ENCODE measurements at regions not wholly inside any gene's neighbourhood (a gene's known extent, or its start where the extent isn't known, plus 50 kb on each side); places are given as distances from the start of the nearest gene placed in this dataset.

DNA sequence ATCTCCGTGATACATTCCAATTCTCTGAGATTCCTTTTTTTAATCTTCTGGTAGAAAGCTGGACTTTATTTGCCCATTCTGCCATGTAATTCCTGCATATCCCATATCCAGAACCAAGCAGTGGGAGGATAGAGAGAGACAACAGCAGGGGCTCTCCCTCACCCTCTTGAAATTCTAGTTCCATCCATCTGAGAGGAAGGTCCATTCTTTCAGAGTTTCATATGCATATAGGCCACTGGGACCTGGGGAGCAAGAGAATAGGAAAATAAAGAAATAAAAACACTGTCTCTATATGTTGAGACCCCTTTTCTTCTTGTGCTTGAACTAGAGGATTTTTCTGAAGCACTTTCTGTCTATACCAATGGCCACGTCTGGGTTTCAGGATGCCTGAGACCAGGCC lies 147.9 kb upstream of the STMND1 start:
- no peak for ATAC-seq
- DNase-seq, result no peak
- Histone ChIP-seq H3K9me3 (no peaks in the 10 kb centered on the region), H3K27me3 (no peaks in the 10 kb centered on the region), H3K36me3 (no peaks in the 10 kb centered on the region), H3K4me3 (no peak overlapping the region), H3K27ac (no peak overlapping the region), H3K4me1 (no peaks in the 10 kb centered on the region)
- intact Hi-C loops (cut with DNase I), result no loop called here
- TF ChIP-seq, protein P1, sequence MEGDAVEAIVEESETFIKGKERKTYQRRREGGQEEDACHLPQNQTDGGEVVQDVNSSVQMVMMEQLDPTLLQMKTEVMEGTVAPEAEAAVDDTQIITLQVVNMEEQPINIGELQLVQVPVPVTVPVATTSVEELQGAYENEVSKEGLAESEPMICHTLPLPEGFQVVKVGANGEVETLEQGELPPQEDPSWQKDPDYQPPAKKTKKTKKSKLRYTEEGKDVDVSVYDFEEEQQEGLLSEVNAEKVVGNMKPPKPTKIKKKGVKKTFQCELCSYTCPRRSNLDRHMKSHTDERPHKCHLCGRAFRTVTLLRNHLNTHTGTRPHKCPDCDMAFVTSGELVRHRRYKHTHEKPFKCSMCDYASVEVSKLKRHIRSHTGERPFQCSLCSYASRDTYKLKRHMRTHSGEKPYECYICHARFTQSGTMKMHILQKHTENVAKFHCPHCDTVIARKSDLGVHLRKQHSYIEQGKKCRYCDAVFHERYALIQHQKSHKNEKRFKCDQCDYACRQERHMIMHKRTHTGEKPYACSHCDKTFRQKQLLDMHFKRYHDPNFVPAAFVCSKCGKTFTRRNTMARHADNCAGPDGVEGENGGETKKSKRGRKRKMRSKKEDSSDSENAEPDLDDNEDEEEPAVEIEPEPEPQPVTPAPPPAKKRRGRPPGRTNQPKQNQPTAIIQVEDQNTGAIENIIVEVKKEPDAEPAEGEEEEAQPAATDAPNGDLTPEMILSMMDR (IDR thresholded peaks at IDR 0.05), result no peak

DNA sequence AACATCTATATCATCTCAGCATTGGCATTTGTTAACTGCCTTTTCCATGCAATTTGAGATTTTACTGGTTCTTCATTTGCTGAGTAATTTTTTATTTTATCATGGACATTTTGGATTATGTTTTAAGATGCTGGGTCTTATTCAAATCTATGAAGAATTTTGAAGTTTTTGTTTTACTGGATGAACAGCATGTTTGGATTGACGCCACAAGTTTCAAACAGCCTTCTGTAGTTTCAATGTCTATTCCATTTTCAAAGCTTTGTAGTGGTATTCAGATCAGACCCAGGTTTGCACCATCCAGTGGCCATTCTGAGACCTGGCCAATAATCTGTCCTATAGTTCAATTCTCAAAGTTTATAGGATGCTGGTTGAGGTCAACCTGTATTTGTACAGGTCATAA lies 148.4 kb upstream of the STMND1 start:
- no peak overlapping the region for H3K27ac ChIP-seq
- no peaks in the 10 kb centered on the region for H3K4me1 ChIP-seq
- no peaks in the 10 kb centered on the region for H3K9me3 ChIP-seq
- no peaks in the 10 kb centered on the region for H3K36me3 ChIP-seq
- intact Hi-C loops (cut with DNase I), result no loop called here
- H3K27me3 ChIP-seq, result no peaks in the 10 kb centered on the region
- TF ChIP-seq, protein P1 (IDR thresholded peaks at IDR 0.05), result no peak
- DNase-seq (no peak), ATAC-seq (no peak)
- H3K4me3 ChIP-seq, result no peak overlapping the region

DNA sequence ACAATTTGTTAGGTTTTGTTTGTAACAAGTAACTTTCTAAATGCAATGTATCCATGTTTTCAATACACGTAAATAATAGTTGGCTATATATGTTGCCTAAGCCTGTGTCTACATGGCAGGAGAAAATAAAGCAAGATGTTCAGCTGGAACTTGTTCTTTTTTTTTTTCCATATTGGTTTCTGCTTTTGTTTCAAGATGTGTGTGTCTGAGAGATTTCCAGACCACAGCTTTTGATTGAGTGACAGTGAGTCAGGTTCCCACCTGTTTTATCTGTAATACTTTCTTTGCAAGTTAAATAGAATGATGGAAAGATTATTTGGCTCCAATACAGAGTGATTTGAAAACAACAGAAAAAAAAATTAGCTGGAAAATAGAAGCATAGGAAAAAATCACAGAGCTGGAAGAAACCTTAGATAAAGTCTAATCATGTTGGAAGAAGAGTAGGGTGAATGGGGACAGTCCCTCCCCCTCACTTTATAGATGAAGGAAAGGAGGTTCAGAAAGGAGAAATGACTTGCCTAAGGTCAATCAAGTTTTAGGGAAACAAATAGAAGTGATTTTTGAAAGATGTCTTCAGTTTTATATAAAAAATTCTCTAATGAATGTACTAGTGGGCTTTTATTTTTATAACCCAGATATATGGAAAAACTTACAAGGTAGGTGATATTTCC lies 150.9 kb upstream of the STMND1 start:
- DNase-seq, result no peak
- TF ChIP-seq, protein P1 (IDR thresholded peaks at IDR 0.05), result no peak
- Histone ChIP-seq H3K9me3 (no peaks in the 10 kb centered on the region), H3K4me1 (peaks cover 6% of the 10 kb centered on the region), H3K4me3 (no peak overlapping the region), H3K27ac (no peak overlapping the region), H3K27me3 (no peaks in the 10 kb centered on the region), H3K36me3 (no peaks in the 10 kb centered on the region)
- intact Hi-C loops (cut with DNase I), result no loop called here
- ATAC-seq, result no peak

DNA sequence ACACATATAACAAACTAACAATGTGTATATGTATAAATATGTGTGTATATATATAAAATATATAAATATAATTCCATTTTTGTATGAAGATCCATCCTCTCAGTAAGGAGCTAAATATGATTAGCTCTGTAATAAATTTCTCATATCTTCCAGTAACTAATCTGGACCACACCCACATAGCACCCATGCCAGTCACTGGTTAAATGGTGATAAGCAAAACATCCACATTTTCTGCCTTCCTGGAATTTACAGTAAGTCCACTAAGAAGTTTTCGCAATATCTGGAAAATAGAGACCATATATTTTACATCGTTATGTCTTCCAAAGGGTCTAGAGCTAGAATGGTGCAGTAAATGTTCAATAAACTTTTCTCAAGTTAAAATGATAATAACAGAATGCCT lies 151.5 kb upstream of the STMND1 start:
- DNase-seq (no peak), ATAC-seq (no peak)

DNA sequence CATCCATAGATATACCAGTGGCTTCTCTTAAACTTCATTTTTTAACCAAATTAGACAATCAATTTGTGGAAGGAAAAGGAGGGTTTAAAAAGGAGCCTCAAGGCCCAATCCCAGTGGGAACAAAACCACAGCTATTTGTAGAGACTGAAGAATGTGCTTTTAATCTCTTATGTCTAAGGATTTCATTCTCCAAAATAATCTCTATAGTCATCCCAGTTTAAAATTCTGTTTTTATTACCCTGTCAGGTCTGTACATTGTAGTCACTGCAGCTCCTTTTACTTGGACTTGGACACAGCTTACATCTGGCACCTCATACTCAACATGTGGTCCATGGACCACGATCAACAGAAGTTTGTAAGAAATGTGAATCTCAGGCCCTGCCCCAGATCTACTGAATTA lies 152.1 kb upstream of the STMND1 start:
- Histone ChIP-seq H3K36me3 (no peaks in the 10 kb centered on the region), H3K9me3 (no peaks in the 10 kb centered on the region), H3K4me3 (no peak overlapping the region), H3K27me3 (no peaks in the 10 kb centered on the region), H3K27ac (no peak overlapping the region), H3K4me1 (peaks cover 6% of the 10 kb centered on the region)
- intact Hi-C loops (cut with DNase I), result no loop called here
- TF ChIP-seq, protein P1 (IDR thresholded peaks at IDR 0.05), result no peak
- ATAC-seq (no peak), DNase-seq (no peak)

More for the DNA sequence above, 151.5 kb upstream of the STMND1 start:
- TF ChIP-seq, protein P1 (IDR thresholded peaks at IDR 0.05), result no peak
- Histone ChIP-seq H3K36me3 (no peaks in the 10 kb centered on the region), H3K4me1 (peaks cover 6% of the 10 kb centered on the region), H3K9me3 (no peaks in the 10 kb centered on the region), H3K27ac (no peak overlapping the region), H3K4me3 (no peak overlapping the region), H3K27me3 (no peaks in the 10 kb centered on the region)
- intact Hi-C loops (cut with DNase I), result no loop called here

DNA sequence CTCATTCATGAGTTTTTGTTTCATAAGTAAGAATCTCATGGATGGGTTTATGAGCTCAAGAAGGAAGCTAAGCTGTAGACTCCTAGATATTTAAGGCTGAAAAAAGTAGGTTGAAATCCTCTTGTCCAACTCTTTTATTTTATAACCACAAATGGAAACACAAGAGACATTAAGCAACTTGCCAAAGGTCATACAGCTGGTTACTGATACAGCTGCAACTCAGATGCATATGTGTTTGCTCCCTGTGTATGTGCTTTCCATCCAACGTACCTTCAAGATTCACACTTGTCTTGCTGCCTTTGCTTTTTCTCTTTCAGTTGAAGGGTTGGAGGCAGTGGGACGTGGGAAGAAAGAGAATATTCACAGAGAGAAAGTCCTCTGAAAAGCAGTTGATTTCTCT lies 153.5 kb upstream of the STMND1 start:
- TF ChIP-seq, protein P1 (IDR thresholded peaks at IDR 0.05), result no peak
- no peak overlapping the region for H3K4me3 ChIP-seq
- H3K36me3 ChIP-seq, result no peaks in the 10 kb centered on the region
- H3K9me3 ChIP-seq, result no peaks in the 10 kb centered on the region
- H3K27ac ChIP-seq, result peak overlapping the region; percentile 19
- H3K4me1 ChIP-seq, result peaks cover 6% of the 10 kb centered on the region
- no peaks in the 10 kb centered on the region for H3K27me3 ChIP-seq
- ATAC-seq (no peak), DNase-seq (no peak)
- intact Hi-C loops (cut with DNase I), result no loop called here
